Stimulated activated CD4-positive, alpha-beta T cell treated with anti-CD3 and anti-CD28 coated beads, Interleukin-12 subunit alpha, Interleukin-12 subunit beta, amount 100 ng/mL, for 48 hours (primary cell): ENCODE measurements at regions not wholly inside any gene's neighbourhood (a gene's known extent, or its start where the extent isn't known, plus 50 kb on each side); places are given as distances from the start of the nearest gene placed in this dataset.

Source experiments
- DNase-seq, 3 donors: peaks; one replicate each; pipeline ENCODE4 v3.0.0-alpha.2; 2020; ENCODE audit warnings: low read depth in 2 of 3, low spot score in 1 of 3

- DNase-seq: no peak
Observed at GRCh38 chr4:106454021-106454420, 85.4 kb upstream of the GIMD1 start.

GRCh38 chr4:106451091-106451490 lies 82.5 kb upstream of the GIMD1 start:
- no peak for DNase-seq

- DNase-seq: no peak
Observed at GRCh38 chr4:106450249-106450648, 81.7 kb upstream of the GIMD1 start.

- no peak for DNase-seq
Observed at GRCh38 chr4:106444557-106444956, 76.0 kb upstream of the GIMD1 start.

GRCh38 chr4:106430797-106431196 lies 62.2 kb upstream of the GIMD1 start:
- no peak for DNase-seq

GRCh38 chr4:106429885-106430284 lies 61.3 kb upstream of the GIMD1 start:
- no peak for DNase-seq

- DNase-seq: no peak
Observed at GRCh38 chr4:106426069-106426468, 57.5 kb upstream of the GIMD1 start.

- no peak for DNase-seq
Observed at GRCh38 chr4:106425576-106425975, 57.0 kb upstream of the GIMD1 start.

- DNase-seq: no peak
Observed at GRCh38 chr4:106424426-106424825, 55.8 kb upstream of the GIMD1 start.

GRCh38 chr4:106423791-106424190 lies 55.2 kb upstream of the GIMD1 start:
- DNase-seq: no peak

GRCh38 chr4:106422766-106423165 lies 54.2 kb upstream of the GIMD1 start:
- no peak for DNase-seq

- no peak for DNase-seq
Observed at GRCh38 chr4:106421441-106422296, 53.1 kb upstream of the GIMD1 start.

GRCh38 chr4:106418444-106418843 lies 49.9 kb upstream of the GIMD1 start:
- no peak for DNase-seq
